Neuronal stem cell (in vitro differentiated cells): ENCODE measurements at regions not wholly inside any gene's neighbourhood (a gene's known extent, or its start where the extent isn't known, plus 50 kb on each side); places are given as distances from the start of the nearest gene placed in this dataset.

Source experiments
- DNase-seq: peaks from one replicate; pipeline ENCODE4 v3.0.0-alpha.2; 2013; ENCODE audit warnings: low spot score
- H2AFZ ChIP-seq: one replicate; pipeline ENCODE4 v1.6.1; 2013; ENCODE audit warnings: mild to moderate bottlenecking, low read length, inconsistent platforms
- H2AK5ac ChIP-seq: 2 replicates; pipeline ENCODE4 v1.6.1; 2013; ENCODE audit warnings: low read depth, mild to moderate bottlenecking, inconsistent platforms, low read length, moderate library complexity, mixed read lengths
- H2BK120ac ChIP-seq: 2 replicates; pipeline ENCODE4 v1.6.1; 2013; ENCODE audit warnings: low read depth, mild to moderate bottlenecking, inconsistent platforms, low read length, moderate library complexity, mixed read lengths
- H2BK12ac ChIP-seq: one replicate; pipeline ENCODE4 v1.6.1; 2013; ENCODE audit warnings: low read length, inconsistent platforms
- H2BK15ac ChIP-seq: 2 replicates; pipeline ENCODE4 v1.6.1; 2013; ENCODE audit warnings: mild to moderate bottlenecking, low read length, inconsistent platforms, mixed read lengths
- H2BK5ac ChIP-seq: one replicate; pipeline ENCODE4 v1.6.1; 2013; ENCODE audit warnings: inconsistent platforms, mild to moderate bottlenecking, low read length, moderate library complexity
- H3K14ac ChIP-seq: one replicate; pipeline ENCODE4 v1.6.1; 2013; ENCODE audit warnings: low read length, inconsistent platforms
- H3K18ac ChIP-seq: 2 replicates; pipeline ENCODE4 v1.6.1; 2013; ENCODE audit warnings: low read length, inconsistent platforms
- H3K23ac ChIP-seq: 2 replicates; pipeline ENCODE4 v1.6.1; 2013; ENCODE audit warnings: low read depth, mild to moderate bottlenecking, mixed read lengths, low read length, inconsistent platforms; ENCODE audit not compliant: poor library complexity
- H3K27ac ChIP-seq: replicated peaks from 3 replicates; pipeline ENCODE4 v1.5.1; 2013; ENCODE audit warnings: low read length, inconsistent platforms
- H3K27me3 ChIP-seq, 3 experiments: 2 replicates each; pipeline ENCODE4 v1.6.1; 2013; ENCODE audit warnings: low read length in 3 of 3, mild to moderate bottlenecking in 2 of 3, inconsistent platforms in 1 of 3, low read depth in 1 of 3, mixed read lengths in 1 of 3, moderate library complexity in 1 of 3; ENCODE audit not compliant: control insufficient read depth in 3 of 3, insufficient read depth in 3 of 3
- H3K36me3 ChIP-seq, 2 donors: replicated peaks in 1 of 2; 2 replicates each; pipeline ENCODE4 v1.6.1; 2013; ENCODE audit warnings: low read length in 2 of 2; ENCODE audit not compliant: control insufficient read depth in 2 of 2, insufficient read depth in 2 of 2
- H3K4ac ChIP-seq: 2 replicates; pipeline ENCODE4 v1.6.1; 2013; ENCODE audit warnings: inconsistent platforms, mild to moderate bottlenecking, low read length, moderate library complexity
- H3K4me1 ChIP-seq, 2 donors: 1 replicate in 1 of 2; 2 replicates in 1 of 2; pipeline ENCODE4 v1.6.1; 2013; ENCODE audit warnings: low read length in 2 of 2, low read depth in 1 of 2; ENCODE audit not compliant: control insufficient read depth in 2 of 2, insufficient read depth in 1 of 2
- H3K4me2 ChIP-seq: one replicate; pipeline ENCODE4 v1.6.1; 2013; ENCODE audit warnings: mild to moderate bottlenecking, low read length, inconsistent platforms; ENCODE audit not compliant: insufficient read depth, poor library complexity, severe bottlenecking
- H3K4me3 ChIP-seq, 2 donors: 2 replicates each; pipeline ENCODE4 v1.5.1; 2013; ENCODE audit warnings: low read length in 2 of 2, mild to moderate bottlenecking in 2 of 2, inconsistent platforms in 1 of 2, moderate library complexity in 1 of 2
- H3K79me1 ChIP-seq: one replicate; pipeline ENCODE4 v1.6.1; 2013; ENCODE audit warnings: low read depth, mild to moderate bottlenecking, inconsistent platforms, low read length, moderate library complexity
- H3K9ac ChIP-seq: one replicate; pipeline ENCODE4 v1.6.1; 2013; ENCODE audit warnings: mild to moderate bottlenecking, low read depth, low read length, inconsistent platforms; ENCODE audit not compliant: poor library complexity
- H3K9me3 ChIP-seq, 2 donors: replicated peaks in 1 of 2; 2 replicates each; pipeline versions ENCODE3 to v1.6.1; 2013; ENCODE audit warnings: low read length in 2 of 2, mild to moderate bottlenecking in 2 of 2, inconsistent platforms in 1 of 2, low read depth in 1 of 2, mixed read lengths in 1 of 2, moderate library complexity in 1 of 2; ENCODE audit not compliant: control insufficient read depth in 2 of 2, insufficient read depth in 1 of 2
- H4K8ac ChIP-seq: one replicate; pipeline ENCODE4 v1.6.1; 2013; ENCODE audit warnings: low read depth, mild to moderate bottlenecking, inconsistent platforms, low read length, moderate library complexity
- H4K91ac ChIP-seq: one replicate; pipeline ENCODE4 v1.6.1; 2013; ENCODE audit warnings: low read length, low read depth, mild to moderate bottlenecking, inconsistent platforms; ENCODE audit not compliant: poor library complexity
- WGBS, 2 donors: extraction: QIAGEN DNeasy Blood & Tissue Kit; methylation state at CpG; one replicate each; pipeline ENCODE4 v1.1.7; 2013; ENCODE audit warnings: missing lambda C conversion rate in 2 of 2, mixed read lengths in 1 of 2; ENCODE audit not compliant: insufficient read length in 2 of 2, insufficient replicate concordance in 1 of 2; ENCODE audit errors: extremely low coverage in 2 of 2; 5-methylcytosine and 5-hydroxymethylcytosine counted together

DNA sequence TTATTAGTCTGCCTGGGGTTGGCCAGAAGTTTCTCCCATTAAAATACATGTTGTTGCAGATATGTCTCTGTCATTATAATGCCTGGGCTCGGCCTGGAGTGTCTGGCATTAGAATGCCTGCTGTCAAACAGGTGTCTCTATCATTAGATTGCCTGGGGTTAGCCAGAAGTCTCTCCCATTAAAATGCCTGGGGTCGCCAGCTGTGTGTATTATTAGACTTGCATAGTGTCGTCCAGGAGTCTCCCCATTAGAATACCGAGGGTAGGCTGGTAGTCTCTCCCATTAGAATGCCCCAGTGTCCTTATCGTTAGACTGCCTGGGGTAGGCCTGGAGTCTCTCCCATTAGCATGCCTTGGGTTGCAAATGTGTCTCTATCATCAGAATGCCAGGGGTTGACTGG is 2270.8 kb downstream of the TP53TG3F start:
- no peak overlapping the region for H3K18ac ChIP-seq
- no peak overlapping the region for H4K8ac ChIP-seq
- H3K4me1 ChIP-seq = no peaks in the 10 kb centered on the region
- no peak overlapping the region for H2AK5ac ChIP-seq
- H2BK12ac ChIP-seq = no peak overlapping the region
- no peak overlapping the region for H3K14ac ChIP-seq
- H3K9me3 ChIP-seq = peaks cover 0 to 37% of the 10 kb centered on the region in 2 donors
- H3K23ac ChIP-seq = no peak overlapping the region
- H3K27ac ChIP-seq = no peak overlapping the region
- H3K4ac ChIP-seq = no peak overlapping the region
- no peak overlapping the region for H4K91ac ChIP-seq
- DNase-seq = no peak
- no peak overlapping the region for H3K4me3 ChIP-seq
- no peaks in the 10 kb centered on the region for H3K36me3 ChIP-seq
- no CpG with 5 or more reads among the region's 5 CpGs for WGBS, 2 donors
- H3K27me3 ChIP-seq = no peaks in the 10 kb centered on the region
- H3K9ac ChIP-seq = no peak overlapping the region
- H2AFZ ChIP-seq = no peak overlapping the region
- no peak overlapping the region for H3K4me2 ChIP-seq
- no peak overlapping the region for H2BK5ac ChIP-seq
- peaks cover 1% of the 10 kb centered on the region for H3K79me1 ChIP-seq
- no peak overlapping the region for H2BK15ac ChIP-seq
- H2BK120ac ChIP-seq = no peak overlapping the region

DNA sequence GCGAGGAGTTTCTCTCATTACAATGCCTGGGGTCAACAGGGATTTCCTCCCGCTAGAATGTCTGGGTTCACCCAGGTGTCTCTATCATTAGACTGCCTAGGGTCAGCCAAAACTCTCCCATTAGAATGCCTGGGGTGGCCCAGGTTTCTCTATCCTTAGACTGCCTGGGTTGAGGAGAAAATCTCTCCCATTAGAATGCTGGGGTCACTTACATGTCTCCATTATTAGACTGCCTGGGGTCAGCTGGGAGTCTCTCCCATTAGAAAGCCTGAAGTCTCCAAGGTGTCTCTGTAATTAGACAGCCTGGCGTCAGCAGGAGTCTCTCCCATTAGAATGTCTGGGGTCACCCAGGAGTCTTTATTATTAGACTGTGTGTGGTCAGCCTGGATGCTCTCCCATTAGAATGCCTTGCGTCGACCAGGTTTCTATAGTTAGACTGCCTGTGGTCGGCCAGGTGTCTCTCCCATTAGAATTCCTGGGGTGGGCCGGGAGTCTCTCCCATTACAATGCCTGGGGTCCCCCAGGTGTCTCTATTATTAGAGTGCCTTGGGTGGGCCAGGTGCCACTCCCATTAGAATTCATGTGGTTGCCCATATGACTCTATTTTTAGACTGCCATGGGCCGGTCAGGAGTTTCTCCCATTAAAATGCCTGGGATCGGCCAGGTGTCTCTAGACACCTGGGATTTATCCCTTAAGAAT is 2272.1 kb downstream of the TP53TG3F start:
- H4K91ac ChIP-seq = no peak overlapping the region
- H4K8ac ChIP-seq = no peak overlapping the region
- no peak overlapping the region for H2BK120ac ChIP-seq
- H2BK5ac ChIP-seq = no peak overlapping the region
- H2AK5ac ChIP-seq = no peak overlapping the region
- no peak overlapping the region for H3K27ac ChIP-seq
- no peak overlapping the region for H3K9ac ChIP-seq
- peaks cover 0 to 38% of the 10 kb centered on the region in 2 donors for H3K9me3 ChIP-seq
- H3K79me1 ChIP-seq = peaks cover 1% of the 10 kb centered on the region
- no peak overlapping the region for H3K4me3 ChIP-seq
- no peak overlapping the region for H3K18ac ChIP-seq
- no peaks in the 10 kb centered on the region for H3K27me3 ChIP-seq
- no peaks in the 10 kb centered on the region for H3K36me3 ChIP-seq
- H2BK15ac ChIP-seq = no peak overlapping the region
- no peak overlapping the region for H3K14ac ChIP-seq
- H2AFZ ChIP-seq = no peak overlapping the region
- no peak overlapping the region for H3K23ac ChIP-seq
- H3K4me2 ChIP-seq = no peak overlapping the region
- H3K4me1 ChIP-seq = no peaks in the 10 kb centered on the region
- H2BK12ac ChIP-seq = no peak overlapping the region
- WGBS, 2 donors = no CpG with 5 or more reads among the region's 9 CpGs
- no peak for DNase-seq
- H3K4ac ChIP-seq = no peak overlapping the region

DNA sequence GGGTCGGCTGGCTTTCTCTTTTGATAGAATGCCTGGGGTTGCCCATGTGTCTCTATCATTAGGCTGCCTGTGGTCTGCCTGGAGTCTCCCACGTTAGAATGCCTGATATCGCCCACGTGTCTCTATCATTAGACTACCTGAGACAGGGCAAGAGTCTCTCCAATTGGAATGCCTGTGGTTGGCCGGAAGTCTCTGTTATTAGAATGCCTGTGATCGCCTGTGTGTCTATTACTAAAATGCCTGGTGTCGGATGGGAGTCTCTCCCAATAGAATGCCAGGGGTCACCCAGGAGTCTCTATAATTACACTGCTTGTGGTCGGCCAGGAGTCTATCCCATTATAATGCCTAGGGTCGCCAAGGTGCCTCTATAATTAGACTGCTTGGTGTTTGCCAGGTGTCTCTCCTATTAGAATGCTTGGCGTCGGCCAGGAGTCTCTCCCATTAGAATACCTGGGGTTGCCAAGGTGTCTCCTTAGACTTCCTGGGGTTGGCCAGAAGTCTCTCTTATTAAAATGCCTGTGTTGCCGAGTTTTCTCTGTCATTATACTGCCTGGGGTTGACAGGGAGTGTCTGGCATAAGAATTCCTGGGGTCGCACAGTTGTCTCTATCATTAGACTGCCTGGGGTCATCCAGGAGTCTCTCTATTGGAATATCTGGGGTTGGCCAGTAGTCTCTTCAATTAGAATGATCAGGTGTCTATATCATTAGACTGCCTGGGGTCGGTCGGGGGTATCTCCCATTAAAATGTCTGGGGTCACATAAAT is 2272.8 kb downstream of the TP53TG3F start:
- Histone ChIP-seq H3K27me3 (no peaks in the 10 kb centered on the region), H3K4me3 (no peak overlapping the region), H3K18ac (no peak overlapping the region), H3K14ac (no peak overlapping the region), H3K27ac (no peak overlapping the region), H2AFZ (no peak overlapping the region), H3K4me2 (no peak overlapping the region), H2BK5ac (no peak overlapping the region), H2AK5ac (no peak overlapping the region), H2BK15ac (no peak overlapping the region), H3K4me1 (no peaks in the 10 kb centered on the region), H4K91ac (no peak overlapping the region), H3K4ac (no peak overlapping the region), H3K23ac (no peak overlapping the region), H3K9ac (no peak overlapping the region), H3K79me1 (peaks cover 1% of the 10 kb centered on the region), H2BK12ac (no peak overlapping the region), H3K36me3 (no peaks in the 10 kb centered on the region), H3K9me3 (peaks cover 0 to 34% of the 10 kb centered on the region in 2 donors), H4K8ac (no peak overlapping the region), H2BK120ac (no peak overlapping the region)
- WGBS, 2 donors = no CpG with 5 or more reads among the region's 15 CpGs
- DNase-seq = no peak

DNA sequence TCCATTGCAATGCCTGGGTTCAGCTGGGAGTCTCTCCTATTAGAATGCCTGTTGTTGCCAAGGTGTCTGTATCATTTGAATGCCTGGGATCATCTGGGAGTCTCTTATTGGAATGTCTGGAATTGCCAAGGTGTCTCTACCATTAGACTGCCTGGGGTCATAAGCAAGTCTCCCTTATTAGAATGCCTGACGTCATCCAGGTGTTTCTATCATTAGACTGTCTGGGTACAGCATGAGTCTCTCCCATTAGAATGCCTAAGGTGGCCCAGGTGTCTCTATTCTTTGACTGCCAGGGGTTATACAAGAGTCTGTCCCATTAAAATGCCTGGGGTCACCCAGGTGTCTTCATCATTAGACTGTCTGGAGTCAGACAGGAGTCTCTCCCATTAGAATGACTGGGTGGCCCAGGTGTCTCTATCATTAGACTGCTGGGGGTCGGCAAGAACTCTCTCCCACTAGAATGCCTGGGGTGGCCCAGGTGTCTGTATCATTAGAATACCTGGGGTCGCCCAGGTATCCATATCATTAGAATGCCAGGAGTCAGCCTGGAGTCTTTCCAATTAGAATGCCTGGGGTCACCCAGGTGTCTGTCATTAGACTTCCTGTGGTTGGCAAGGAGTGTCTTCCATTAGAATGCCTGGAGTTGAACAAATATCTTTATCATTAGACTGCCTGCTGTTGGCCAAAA is 2274.0 kb downstream of the TP53TG3F start:
- Histone ChIP-seq H3K9ac (no peak overlapping the region), H4K91ac (no peak overlapping the region), H2BK12ac (no peak overlapping the region), H3K4me3 (no peak overlapping the region), H3K18ac (no peak overlapping the region), H3K9me3 (peaks cover 0 to 35% of the 10 kb centered on the region in 2 donors), H3K4ac (no peak overlapping the region), H2AK5ac (no peak overlapping the region), H2BK5ac (no peak overlapping the region), H3K4me1 (no peaks in the 10 kb centered on the region), H4K8ac (no peak overlapping the region), H3K14ac (no peak overlapping the region), H2BK120ac (no peak overlapping the region), H3K36me3 (no peaks in the 10 kb centered on the region), H2AFZ (no peak overlapping the region), H2BK15ac (no peak overlapping the region), H3K23ac (no peak overlapping the region), H3K4me2 (no peak overlapping the region), H3K27me3 (no peaks in the 10 kb centered on the region), H3K27ac (no peak overlapping the region), H3K79me1 (peaks cover 1% of the 10 kb centered on the region)
- WGBS, 2 donors = no CpG with 5 or more reads among the region's 3 CpGs
- DNase-seq = no peak
